ENCODE measurements at regions not wholly inside any gene's neighbourhood (a gene's known extent, or its start where the extent isn't known, plus 50 kb on each side); places are given as distances from the start of the nearest gene placed in this dataset.

GRCh38 chr11:115872416-115872815 is 368.2 kb upstream of the CADM1 start:
- peaks cover 0 to 6% (median 0%) of the 10 kb centered on the region in 3 donors for H3K4me1 Mint-ChIP-seq
- 31% methylated on average over 5 of the region's 5 CpGs for WGBS (ENCODE audit: insufficient coverage)
- ChIA-PET POLR2A (no interaction called here), CTCF (no interaction called here)
- H3K4me3 Mint-ChIP-seq = no peak overlapping the region
- peaks cover 0 to 6% (median 4%) of the 10 kb centered on the region in 3 donors for H3K9me3 Mint-ChIP-seq
- H3K27me3 Mint-ChIP-seq = peaks cover 9 to 11% of the 10 kb centered on the region in 2 donors
- peaks cover 0 to 7% of the 10 kb centered on the region in 2 experiments for H3K4me1 ChIP-seq (ENCODE audit: control insufficient read depth in 1 of 2, extremely low read depth in 1 of 2, insufficient read depth in 2 of 2, low read length in 2 of 2)
- DNase-seq (no peak), ATAC-seq (replicated peaks in 1 of 4) (no peak)
- H3K27ac Mint-ChIP-seq = no peak overlapping the region
- H3K36me3 Mint-ChIP-seq = no peaks in the 10 kb centered on the region
- H3K36me3 ChIP-seq (ENCODE audit: control insufficient read depth in 2 of 2, extremely low read depth in 1 of 2, insufficient read depth in 1 of 2, low read length in 1 of 2) = no peaks in the 10 kb centered on the region
- H3K27ac ChIP-seq (ENCODE audit: low read length) = no peak overlapping the region
- no peaks in the 10 kb centered on the region for H3K9me3 ChIP-seq
- no peak overlapping the region for H3K4me3 ChIP-seq (ENCODE audit: control insufficient read depth in 1 of 2, extremely low read depth in 1 of 2, low read length in 1 of 2)
- H3K27me3 ChIP-seq (replicated peaks in 1 of 2; ENCODE audit: control insufficient read depth in 2 of 2, extremely low read depth in 1 of 2, insufficient read depth in 2 of 2, low read length in 1 of 2) = peaks cover 0 to 13% of the 10 kb centered on the region in 2 experiments

DNA sequence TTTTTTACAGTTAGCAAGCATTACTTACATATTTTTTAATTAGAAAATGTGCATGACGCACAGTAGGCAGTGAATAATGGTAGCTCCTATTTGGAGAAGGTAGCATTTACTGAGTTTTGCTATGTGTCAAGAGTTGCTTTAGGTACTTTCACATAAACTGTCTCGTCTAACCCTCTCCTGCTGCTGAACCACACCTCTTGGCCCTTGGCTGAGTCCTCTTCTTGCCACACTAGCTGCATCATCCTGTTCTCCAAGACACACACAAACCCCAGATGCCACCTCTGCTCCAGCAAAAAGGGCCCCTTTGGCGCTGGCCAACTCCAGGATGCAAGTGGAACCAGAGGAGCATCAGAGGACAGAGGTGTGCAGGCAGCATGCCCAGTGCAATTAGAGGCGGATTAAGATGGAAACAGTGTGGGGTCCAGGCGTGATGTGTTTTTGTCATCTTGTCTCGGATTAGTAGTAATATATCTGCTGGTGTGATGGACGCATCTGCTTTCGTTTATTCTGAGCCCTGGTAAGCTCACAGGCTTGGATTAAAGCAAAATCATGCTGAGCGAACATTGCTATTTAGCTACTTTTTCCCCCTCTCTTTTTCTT is 367.0 kb upstream of the CADM1 start:
- H3K36me3 Mint-ChIP-seq = no peaks in the 10 kb centered on the region
- Histone ChIP-seq H3K27me3 (replicated peaks in 1 of 2; ENCODE audit: control insufficient read depth in 2 of 2, extremely low read depth in 1 of 2, insufficient read depth in 2 of 2, low read length in 1 of 2) (peaks cover 0 to 13% of the 10 kb centered on the region in 2 experiments), H3K36me3 (ENCODE audit: control insufficient read depth in 2 of 2, extremely low read depth in 1 of 2, insufficient read depth in 1 of 2, low read length in 1 of 2) (no peaks in the 10 kb centered on the region), H3K4me1 (ENCODE audit: control insufficient read depth in 1 of 2, extremely low read depth in 1 of 2, insufficient read depth in 2 of 2, low read length in 2 of 2) (peaks cover 0 to 7% of the 10 kb centered on the region in 2 experiments), H3K4me3 (ENCODE audit: control insufficient read depth in 1 of 2, extremely low read depth in 1 of 2, low read length in 1 of 2) (no peak overlapping the region), H3K27ac (ENCODE audit: low read length) (no peak overlapping the region), H3K9me3 (no peaks in the 10 kb centered on the region)
- DNase-seq (no peak), ATAC-seq (replicated peaks in 1 of 4) (no peak)
- peaks cover 0 to 6% (median 4%) of the 10 kb centered on the region in 3 donors for H3K9me3 Mint-ChIP-seq
- ChIA-PET CTCF (no interaction called here), POLR2A (no interaction called here)
- H3K4me1 Mint-ChIP-seq = peaks cover 0 to 6% (median 0%) of the 10 kb centered on the region in 3 donors
- no peak overlapping the region for H3K27ac Mint-ChIP-seq
- peaks cover 9 to 11% of the 10 kb centered on the region in 2 donors for H3K27me3 Mint-ChIP-seq
- WGBS (ENCODE audit: insufficient coverage) = 78% methylated on average over 2 of the region's 9 CpGs
- no peak overlapping the region for H3K4me3 Mint-ChIP-seq

GRCh38 chr11:115869780-115870431 is 365.7 kb upstream of the CADM1 start:
- WGBS (ENCODE audit: insufficient coverage) = 52% methylated on average over 4 of the region's 5 CpGs
- peaks cover 0 to 8% (median 4%) of the 10 kb centered on the region in 3 donors for H3K9me3 Mint-ChIP-seq
- Histone ChIP-seq H3K27ac (ENCODE audit: low read length) (no peak overlapping the region), H3K9me3 (no peaks in the 10 kb centered on the region), H3K4me3 (ENCODE audit: control insufficient read depth in 1 of 2, extremely low read depth in 1 of 2, low read length in 1 of 2) (no peak overlapping the region), H3K4me1 (ENCODE audit: control insufficient read depth in 1 of 2, extremely low read depth in 1 of 2, insufficient read depth in 2 of 2, low read length in 2 of 2) (peaks cover 0 to 7% of the 10 kb centered on the region in 2 experiments), H3K27me3 (replicated peaks in 1 of 2; ENCODE audit: control insufficient read depth in 2 of 2, extremely low read depth in 1 of 2, insufficient read depth in 2 of 2, low read length in 1 of 2) (peaks cover 0 to 13% of the 10 kb centered on the region in 2 experiments), H3K36me3 (ENCODE audit: control insufficient read depth in 2 of 2, extremely low read depth in 1 of 2, insufficient read depth in 1 of 2, low read length in 1 of 2) (no peaks in the 10 kb centered on the region)
- ChIA-PET CTCF (no interaction called here), POLR2A (no interaction called here)
- DNase-seq (peak in 1 of 35 experiments; percentile 3), ATAC-seq (replicated peaks in 1 of 4) (peak in 2 of 4 experiments; percentile 60 to 63)
- H3K27me3 Mint-ChIP-seq = peaks cover 9 to 11% of the 10 kb centered on the region in 2 donors
- no peak overlapping the region for H3K27ac Mint-ChIP-seq
- no peak overlapping the region for H3K4me3 Mint-ChIP-seq
- H3K36me3 Mint-ChIP-seq = no peaks in the 10 kb centered on the region
- peaks cover 0 to 6% (median 0%) of the 10 kb centered on the region in 3 donors for H3K4me1 Mint-ChIP-seq

DNA sequence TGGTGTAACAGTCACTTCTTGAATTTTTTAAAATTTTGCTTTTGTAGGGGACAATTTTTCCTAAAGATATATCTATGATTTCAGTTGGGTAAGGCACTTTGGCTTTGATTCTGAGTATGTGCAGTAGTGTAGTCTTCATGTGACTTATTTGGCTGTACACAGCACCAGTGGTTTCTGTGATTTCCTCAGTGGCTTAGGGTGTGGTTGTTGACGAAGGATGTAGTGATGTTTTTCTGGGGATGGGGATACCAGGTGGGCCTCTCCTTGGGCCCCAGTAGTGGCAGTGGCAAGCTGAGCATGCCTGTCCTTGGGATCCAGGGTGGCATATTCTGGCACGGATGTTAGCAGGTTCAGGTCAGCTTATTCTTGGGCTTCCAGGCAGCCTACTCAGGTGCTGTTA is 364.9 kb upstream of the CADM1 start:
- POLR2A ChIA-PET = no interaction called here
- 77% methylated on average over 2 of the region's 2 CpGs for WGBS (ENCODE audit: insufficient coverage)
- DNase-seq (no peak), ATAC-seq (replicated peaks in 1 of 4) (peak in 2 of 4 experiments; percentile 32 to 63)
- peaks cover 0 to 13% of the 10 kb centered on the region in 2 experiments for H3K27me3 ChIP-seq (replicated peaks in 1 of 2; ENCODE audit: control insufficient read depth in 2 of 2, extremely low read depth in 1 of 2, insufficient read depth in 2 of 2, low read length in 1 of 2)
- H3K27ac ChIP-seq (ENCODE audit: low read length) = no peak overlapping the region
- no peak overlapping the region for H3K4me3 Mint-ChIP-seq
- H3K27me3 Mint-ChIP-seq = peaks cover 9 to 11% of the 10 kb centered on the region in 2 donors
- H3K27ac Mint-ChIP-seq = peak overlapping the region; percentile 40 to 60
- no peaks in the 10 kb centered on the region for H3K36me3 Mint-ChIP-seq
- H3K4me3 ChIP-seq (ENCODE audit: control insufficient read depth in 1 of 2, extremely low read depth in 1 of 2, low read length in 1 of 2) = no peak overlapping the region
- peaks cover 0 to 6% (median 0%) of the 10 kb centered on the region in 3 donors for H3K4me1 Mint-ChIP-seq
- CTCF ChIA-PET = no interaction called here
- H3K36me3 ChIP-seq (ENCODE audit: control insufficient read depth in 2 of 2, extremely low read depth in 1 of 2, insufficient read depth in 1 of 2, low read length in 1 of 2) = no peaks in the 10 kb centered on the region
- no peaks in the 10 kb centered on the region for H3K9me3 ChIP-seq
- H3K4me1 ChIP-seq (ENCODE audit: control insufficient read depth in 1 of 2, extremely low read depth in 1 of 2, insufficient read depth in 2 of 2, low read length in 2 of 2) = peaks cover 0 to 7% of the 10 kb centered on the region in 2 experiments
- H3K9me3 Mint-ChIP-seq = peaks cover 0 to 9% (median 4%) of the 10 kb centered on the region in 3 donors

DNA sequence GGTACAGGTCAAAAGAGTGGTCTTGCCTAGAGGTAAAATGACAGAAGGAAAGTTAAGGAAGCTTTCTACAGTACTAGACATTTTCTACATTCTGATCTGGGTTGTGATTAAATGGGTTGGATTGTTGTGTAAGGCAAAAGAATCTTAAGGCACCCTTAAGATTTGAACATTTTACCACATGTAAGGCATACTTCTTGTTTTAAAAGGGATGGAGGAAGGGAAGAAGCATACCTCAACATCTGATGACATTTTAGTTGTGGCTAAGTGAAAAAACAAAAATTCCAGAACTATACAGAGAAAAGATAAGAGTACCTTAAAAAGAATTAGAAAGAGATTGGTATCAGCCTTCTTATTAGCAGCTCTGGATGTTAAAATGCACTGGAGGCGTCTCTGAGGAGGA is 356.0 kb upstream of the CADM1 start:
- no peaks in the 10 kb centered on the region for H3K27me3 ChIP-seq (replicated peaks in 1 of 2; ENCODE audit: control insufficient read depth in 2 of 2, extremely low read depth in 1 of 2, insufficient read depth in 2 of 2, low read length in 1 of 2)
- H3K9me3 ChIP-seq = no peaks in the 10 kb centered on the region
- WGBS (ENCODE audit: insufficient coverage) = no CpG with 5 or more reads among the region's 1 CpG
- H3K4me3 ChIP-seq (ENCODE audit: control insufficient read depth in 1 of 2, extremely low read depth in 1 of 2, low read length in 1 of 2) = no peak overlapping the region
- H3K36me3 Mint-ChIP-seq = no peaks in the 10 kb centered on the region
- H3K4me1 ChIP-seq (ENCODE audit: control insufficient read depth in 1 of 2, extremely low read depth in 1 of 2, insufficient read depth in 2 of 2, low read length in 2 of 2) = no peaks in the 10 kb centered on the region
- H3K9me3 Mint-ChIP-seq = peaks cover 8 to 17% (median 10%) of the 10 kb centered on the region in 3 donors
- no peaks in the 10 kb centered on the region for H3K27me3 Mint-ChIP-seq
- no peak overlapping the region for H3K4me3 Mint-ChIP-seq
- POLR2A ChIA-PET = no interaction called here
- no peaks in the 10 kb centered on the region for H3K36me3 ChIP-seq (ENCODE audit: control insufficient read depth in 2 of 2, extremely low read depth in 1 of 2, insufficient read depth in 1 of 2, low read length in 1 of 2)
- no peak overlapping the region for H3K27ac Mint-ChIP-seq
- H3K4me1 Mint-ChIP-seq = no peaks in the 10 kb centered on the region
- no peak for DNase-seq
- ATAC-seq (replicated peaks in 1 of 4) = no peak
- CTCF ChIA-PET = no interaction called here
- no peak overlapping the region for H3K27ac ChIP-seq (ENCODE audit: low read length)

GRCh38 chr11:115848611-115849010 is 344.4 kb upstream of the CADM1 start:
- DNase-seq (no peak), ATAC-seq (replicated peaks in 1 of 4) (no peak)
- POLR2A ChIA-PET = no interaction called here
- Histone ChIP-seq H3K27ac (ENCODE audit: low read length) (no peak overlapping the region), H3K4me1 (ENCODE audit: control insufficient read depth in 1 of 2, extremely low read depth in 1 of 2, insufficient read depth in 2 of 2, low read length in 2 of 2) (no peaks in the 10 kb centered on the region), H3K4me3 (ENCODE audit: control insufficient read depth in 1 of 2, extremely low read depth in 1 of 2, low read length in 1 of 2) (no peak overlapping the region), H3K36me3 (ENCODE audit: control insufficient read depth in 2 of 2, extremely low read depth in 1 of 2, insufficient read depth in 1 of 2, low read length in 1 of 2) (no peaks in the 10 kb centered on the region), H3K9me3 (no peaks in the 10 kb centered on the region), H3K27me3 (replicated peaks in 1 of 2; ENCODE audit: control insufficient read depth in 2 of 2, extremely low read depth in 1 of 2, insufficient read depth in 2 of 2, low read length in 1 of 2) (no peaks in the 10 kb centered on the region)
- 0% methylated on average over 1 of the region's 1 CpG for WGBS (ENCODE audit: insufficient coverage)
- H3K9me3 Mint-ChIP-seq = peaks cover 6 to 19% (median 9%) of the 10 kb centered on the region in 3 donors
- CTCF ChIA-PET = no interaction called here
- H3K4me1 Mint-ChIP-seq = no peaks in the 10 kb centered on the region
- no peak overlapping the region for H3K4me3 Mint-ChIP-seq
- no peaks in the 10 kb centered on the region for H3K27me3 Mint-ChIP-seq
- H3K27ac Mint-ChIP-seq = no peak overlapping the region
- no peaks in the 10 kb centered on the region for H3K36me3 Mint-ChIP-seq
